DMS53 (cell line): ENCODE measurements at regions not wholly inside any gene's neighbourhood (a gene's known extent, or its start where the extent isn't known, plus 50 kb on each side); places are given as distances from the start of the nearest gene placed in this dataset.
"Not testable (repeated sequence)": the region's sequence is repeated elsewhere in the genome, so short reads cannot be mapped to it uniquely, and the experiment has no call there.

Experiments
- DNase-seq: peaks from one replicate; lab custom pipeline; 2025; lab: John Stamatoyannopoulos, UW

DNA sequence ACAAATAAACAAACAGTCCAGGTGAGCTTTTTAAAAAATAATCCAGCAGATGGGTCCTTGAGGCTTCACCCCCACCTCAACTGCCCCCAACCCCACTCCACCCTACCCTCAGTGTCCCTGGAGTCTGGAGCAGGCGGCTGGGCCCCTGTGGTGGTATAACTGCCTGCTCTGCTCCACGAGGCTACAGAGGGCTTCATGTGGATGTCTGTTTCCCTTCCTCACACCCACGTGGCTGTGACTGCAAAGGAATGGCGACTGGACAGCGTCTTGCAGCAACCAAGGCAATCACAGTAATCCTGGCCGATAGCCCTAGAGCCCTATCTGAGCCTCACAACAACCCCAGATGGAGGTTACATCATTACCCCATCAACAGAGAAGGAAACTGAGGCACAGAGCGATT is 76.5 kb downstream of the SLC2A10 start:
- DNase-seq, result no peak

DNA sequence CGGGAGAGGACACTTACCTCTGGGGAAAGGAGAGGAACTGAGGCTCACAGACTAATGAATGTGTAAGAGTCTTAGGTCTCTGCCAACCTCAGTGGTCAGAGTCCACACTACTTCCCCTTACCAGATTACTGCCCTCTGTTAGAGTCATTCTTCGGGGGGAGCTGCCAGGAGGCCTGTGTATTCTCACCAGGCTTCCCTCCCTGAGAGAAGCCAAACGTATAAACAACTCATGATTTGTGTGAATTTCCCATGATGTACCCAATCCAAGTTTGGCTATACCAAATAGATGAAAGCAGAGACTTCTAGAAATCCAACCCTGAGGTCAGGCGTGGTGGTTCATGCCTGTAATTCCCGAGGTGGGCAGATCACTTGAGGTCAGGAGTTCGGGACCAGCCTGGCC is 77.1 kb downstream of the SLC2A10 start:
- DNase-seq, result no peak

DNA sequence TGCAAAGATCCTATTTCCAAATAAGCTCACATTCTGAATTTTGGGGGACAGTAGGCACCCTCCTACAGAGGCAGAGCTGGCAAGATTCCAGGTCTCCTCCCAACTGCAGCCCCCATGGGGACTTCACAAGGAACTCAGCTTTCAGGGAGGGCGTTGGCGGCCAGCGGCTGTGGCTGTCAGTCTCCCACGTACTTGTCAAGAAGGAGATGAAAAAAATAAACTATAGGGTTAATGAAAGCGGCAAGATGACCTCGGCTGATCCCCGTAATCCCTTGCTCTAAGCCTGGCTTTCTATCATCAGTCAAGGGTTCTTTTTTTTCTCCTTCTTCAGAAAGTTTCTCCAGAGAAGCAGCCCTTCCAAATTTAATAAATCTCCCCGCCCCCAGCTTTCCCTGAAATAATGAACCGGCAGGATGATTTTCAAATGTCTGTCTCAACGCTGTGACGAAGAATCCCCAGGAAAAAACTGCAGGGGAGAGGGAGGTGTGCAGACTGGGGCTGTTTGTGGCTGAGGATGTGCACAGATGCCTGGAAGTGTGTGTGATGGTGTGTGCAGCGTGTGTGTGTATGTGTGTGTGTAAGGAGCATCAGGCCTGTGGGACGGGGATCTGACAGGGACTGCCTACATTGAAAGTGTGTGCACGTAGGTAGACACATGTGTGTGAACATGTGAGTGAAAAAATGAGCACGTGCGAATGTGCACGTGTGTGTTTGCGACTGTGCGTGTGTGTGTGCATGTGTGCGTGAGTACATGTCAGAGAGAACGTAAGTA is 78.7 kb downstream of the SLC2A10 start:
- DNase-seq, result no peak

DNA sequence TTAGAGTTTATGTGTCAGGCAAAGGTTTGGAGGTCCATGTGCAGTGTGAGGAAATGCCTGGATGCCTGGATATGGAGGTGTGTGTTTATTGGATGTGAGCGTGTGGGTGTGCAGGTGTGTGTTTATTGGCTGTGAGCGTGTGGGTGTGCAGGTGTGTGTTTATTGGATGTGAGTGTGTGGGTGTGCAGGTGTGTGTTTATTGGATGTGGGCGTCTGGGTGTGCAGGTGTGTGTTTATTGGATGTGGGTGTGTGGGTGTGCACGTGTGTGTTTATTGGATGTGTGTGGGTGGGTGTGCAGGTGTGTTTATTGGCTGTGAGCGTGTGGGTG is 79.3 kb downstream of the SLC2A10 start:
- DNase-seq, result not testable (repeated sequence)

DNA sequence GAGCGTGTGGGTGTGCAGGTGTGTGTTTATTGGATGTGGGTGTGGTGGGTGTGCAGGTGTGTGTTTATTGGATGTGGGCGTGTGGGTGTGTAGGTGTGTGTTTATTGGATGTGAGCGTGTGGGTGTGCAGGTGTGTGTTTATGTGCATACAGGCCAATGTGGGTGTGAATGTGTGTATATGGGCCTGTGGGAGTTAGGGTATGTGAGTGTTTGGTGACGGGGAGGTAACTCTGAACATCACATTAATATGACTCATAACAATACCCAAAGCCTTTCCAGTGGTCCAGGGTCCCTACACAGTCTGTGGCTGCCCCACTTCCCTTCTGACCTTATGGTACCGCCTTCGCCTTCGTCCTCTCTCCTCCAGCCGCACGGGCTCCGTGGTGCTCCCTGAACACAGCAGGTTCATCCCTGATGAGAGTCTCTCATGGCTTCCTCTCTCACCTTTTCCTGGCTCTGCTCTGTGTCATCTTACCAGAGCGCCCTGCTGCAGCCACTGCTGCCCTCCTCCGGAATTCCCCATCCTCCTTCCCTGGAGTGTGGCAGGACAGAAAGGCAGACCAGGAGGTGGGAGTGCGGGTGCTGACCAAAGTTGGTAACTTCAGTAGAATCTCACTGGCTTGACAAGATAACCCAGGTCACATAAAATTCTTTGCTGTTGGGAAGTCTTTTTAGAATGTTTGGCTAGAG is 80.0 kb downstream of the SLC2A10 start:
- DNase-seq, result peak; percentile 20

DNA sequence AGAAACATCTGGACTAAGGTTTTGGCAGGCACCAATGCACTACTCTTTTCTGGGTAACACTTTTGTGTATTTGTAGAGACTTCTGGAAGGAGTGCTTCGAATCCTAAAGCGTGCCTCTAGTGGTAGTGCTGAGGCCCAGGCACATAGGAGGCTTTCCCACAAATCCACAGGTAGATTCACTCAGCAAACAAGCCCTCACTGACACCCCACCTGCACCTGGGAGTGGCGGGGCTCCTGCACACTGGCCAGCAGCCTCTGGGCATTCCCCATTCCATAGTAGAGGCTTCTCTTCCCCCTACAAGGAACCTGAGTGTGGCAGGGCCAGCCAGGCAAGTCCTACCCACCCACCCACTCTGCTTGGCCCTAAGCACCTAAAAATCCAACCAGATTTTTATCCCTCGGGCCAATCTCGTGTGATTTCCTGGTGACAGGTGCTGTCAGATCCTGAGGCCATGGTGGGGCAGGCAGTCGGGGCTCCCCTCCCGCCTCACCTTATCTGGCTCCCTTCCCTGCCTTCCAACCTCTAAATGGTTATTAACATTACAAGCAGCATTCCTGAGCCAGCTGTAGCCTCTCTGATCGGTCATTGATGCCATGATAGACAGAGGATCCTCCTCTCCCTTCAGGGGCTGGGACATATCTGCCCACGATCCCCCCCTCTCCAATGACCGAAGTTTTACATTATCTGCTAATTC is 82.4 kb downstream of the SLC2A10 start:
- no peak for DNase-seq

DNA sequence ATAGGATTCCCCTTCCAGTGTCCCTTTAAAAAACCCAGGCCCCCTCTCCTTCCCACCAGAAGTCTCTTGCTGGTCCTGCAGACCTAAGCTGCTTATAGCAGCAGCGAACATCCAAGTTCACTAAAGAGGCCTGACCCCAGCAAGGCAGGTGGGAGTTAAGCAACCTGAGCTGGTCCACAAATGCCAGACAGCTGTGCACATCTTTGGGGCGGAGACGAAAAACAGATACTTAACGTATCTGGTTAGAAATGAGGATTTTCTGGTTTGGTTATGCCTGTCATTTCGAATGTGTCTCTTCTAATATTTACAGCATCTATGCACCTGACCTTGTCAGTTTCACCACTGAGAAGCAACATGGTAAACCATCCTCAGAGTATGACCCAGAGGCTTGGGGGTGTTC is 87.8 kb downstream of the SLC2A10 start:
- no peak for DNase-seq

DNA sequence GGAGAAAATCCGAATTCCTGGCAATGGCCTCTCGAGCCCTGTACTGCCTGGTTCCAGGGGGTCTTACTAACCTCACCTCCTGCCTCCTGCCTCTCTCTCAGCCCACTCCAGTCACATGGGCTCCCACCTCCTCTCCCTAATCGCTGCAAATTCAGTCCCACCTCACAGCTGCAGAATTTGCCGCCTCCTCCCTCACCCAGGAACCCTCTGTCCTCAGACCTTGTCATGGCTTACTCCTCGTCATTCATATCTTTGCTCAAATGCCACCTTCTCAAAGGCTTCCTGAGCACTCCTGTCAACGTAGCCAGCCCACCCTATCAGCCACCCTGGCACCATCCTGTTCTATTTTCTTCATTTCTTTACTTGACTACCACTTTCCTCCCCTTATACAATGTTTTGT is 89.0 kb downstream of the SLC2A10 start:
- no peak for DNase-seq

DNA sequence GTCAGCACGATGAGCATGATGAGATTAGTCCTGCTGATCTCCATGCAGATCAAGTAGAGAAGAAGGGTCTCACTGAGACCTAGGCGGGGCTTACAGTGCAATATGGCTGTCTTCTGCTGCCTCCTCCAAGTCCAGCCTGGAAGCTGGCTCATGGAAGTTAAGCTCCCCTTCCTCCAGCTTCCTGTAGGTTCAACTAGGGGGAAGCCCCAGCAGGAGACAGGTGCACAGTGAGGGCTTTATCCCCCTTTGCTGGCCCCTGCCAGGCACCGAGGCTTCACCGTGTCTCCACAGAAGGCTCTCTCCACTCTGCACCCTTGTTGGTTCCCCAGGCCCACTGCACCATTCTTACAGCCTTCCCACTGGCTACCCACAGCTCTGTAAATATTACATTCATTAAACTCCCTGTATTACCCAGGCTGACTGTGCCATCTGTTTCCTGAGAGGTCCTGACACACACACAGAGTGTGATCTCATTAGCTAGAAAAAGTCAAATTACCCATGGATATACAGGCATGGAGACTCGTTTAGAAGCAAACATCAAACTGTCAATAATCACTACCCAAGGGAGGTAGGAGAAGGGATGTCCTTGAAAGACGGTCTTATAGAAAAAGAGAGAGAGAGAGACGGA is 90.4 kb downstream of the SLC2A10 start:
- DNase-seq, result peak; percentile 20

DNA sequence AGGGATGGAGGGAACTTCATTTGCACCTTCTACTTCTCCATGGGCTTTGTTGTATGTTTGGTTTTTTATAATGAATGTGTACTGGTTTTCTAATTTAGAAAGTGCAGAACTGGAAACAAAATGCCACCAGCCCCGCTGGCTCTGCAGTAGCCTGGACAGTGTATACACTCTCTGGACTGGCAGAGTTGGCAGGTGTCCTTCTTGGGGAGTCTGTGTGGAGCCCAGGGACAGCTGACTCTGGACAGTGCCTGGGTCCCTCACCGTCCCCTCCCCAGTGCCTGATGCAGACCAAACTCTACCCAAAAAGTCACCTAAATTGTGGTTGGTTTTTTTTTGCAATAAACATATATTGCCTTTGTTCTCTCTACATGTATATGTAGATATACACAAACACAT is 91.0 kb downstream of the SLC2A10 start:
- no peak for DNase-seq

DNA sequence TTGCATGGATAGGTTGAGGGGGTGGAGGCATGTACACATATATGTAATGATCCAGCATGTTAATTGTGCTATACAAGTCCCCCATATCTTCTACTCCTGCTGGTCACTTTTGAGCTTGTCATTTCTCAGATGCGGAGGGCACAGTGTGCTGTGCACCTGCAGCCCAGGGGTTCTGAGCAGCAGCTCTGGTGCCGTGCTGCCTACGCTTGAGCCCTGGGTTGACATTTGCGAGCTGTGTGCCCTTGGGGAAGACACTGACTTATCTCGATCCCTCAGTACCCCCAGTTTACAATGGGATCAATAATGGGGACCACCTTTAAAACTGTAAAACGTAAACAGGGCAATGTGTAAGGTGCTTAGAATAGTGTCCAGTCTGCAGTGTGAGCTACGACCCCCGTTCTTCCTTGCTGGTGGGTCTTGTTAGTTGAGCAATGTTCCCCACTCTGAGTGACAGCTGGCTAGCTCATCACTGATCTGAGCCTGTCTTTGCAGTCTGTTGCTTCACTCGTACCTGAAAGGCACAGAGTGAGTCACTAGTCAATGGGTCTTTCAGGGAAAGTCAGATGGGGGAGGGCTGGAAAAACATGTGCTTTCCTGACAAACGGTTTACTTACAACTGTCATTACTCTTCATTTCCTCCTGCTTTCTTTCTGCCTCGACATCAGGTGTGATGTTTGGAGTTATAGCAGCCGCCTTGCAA is 91.7 kb downstream of the SLC2A10 start:
- peak; percentile 41 for DNase-seq

DNA sequence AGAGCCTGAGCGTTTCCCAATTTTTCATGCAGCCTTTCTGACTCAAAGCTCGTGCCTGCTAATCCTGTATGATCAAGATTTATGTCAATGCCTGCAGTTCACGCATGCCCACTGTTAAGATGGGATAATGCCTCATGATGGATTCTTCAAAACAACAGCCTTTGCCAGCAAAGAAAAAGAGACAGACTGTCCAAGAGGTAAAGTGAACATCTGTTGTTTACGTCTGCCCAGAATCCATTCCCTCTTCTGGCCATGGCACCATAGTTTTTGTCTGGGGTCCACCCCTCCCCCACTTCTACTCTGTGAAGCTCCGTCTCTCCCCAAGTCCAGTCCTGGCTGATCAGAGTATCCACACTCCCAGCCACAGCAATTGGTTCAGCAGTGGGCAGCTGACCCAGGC is 91.9 kb upstream of the EYA2 start:
- DNase-seq, result no peak

DNA sequence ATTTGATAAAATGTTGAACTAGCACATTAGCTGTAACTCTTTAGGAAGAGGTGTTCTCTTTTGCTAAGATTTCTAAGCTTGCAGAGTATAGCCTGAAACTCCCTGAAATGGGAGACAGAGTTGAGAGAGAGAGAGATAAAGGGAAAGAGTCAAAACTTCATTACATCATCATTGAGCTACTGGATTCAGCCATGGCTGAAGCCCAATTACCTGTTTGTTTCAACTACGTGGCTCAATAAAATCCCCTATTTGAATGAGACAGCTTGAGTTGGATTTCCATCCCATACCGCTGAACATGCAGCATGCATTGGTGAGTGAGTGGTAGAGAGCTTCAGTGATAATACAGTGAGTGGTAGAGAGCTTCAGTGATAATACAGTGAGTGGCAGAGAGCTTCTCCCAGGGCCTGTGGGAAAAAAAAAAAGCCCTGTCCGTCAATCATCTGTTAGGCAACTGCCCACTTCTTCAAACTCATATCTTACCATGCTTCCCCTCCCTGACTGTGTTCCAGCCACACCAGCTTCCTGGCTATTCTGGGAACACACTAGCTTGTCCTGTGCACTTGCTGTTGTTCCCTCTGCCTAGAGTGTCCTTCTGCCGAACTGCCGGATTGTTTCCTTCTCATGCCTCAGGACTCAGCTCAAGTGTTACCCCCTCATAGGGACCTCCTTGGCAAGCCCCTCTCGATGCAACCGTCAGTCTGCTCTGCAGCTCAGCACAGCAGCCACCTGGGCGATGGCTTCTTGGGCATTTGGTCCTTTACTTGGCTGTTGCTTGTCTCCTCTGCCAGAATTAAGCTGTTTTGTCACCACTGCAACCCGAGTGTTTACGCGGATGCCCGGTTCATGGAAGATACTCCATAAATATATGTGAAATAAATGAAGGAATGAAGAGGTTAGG is 91.3 kb upstream of the EYA2 start:
- no peak for DNase-seq

DNA sequence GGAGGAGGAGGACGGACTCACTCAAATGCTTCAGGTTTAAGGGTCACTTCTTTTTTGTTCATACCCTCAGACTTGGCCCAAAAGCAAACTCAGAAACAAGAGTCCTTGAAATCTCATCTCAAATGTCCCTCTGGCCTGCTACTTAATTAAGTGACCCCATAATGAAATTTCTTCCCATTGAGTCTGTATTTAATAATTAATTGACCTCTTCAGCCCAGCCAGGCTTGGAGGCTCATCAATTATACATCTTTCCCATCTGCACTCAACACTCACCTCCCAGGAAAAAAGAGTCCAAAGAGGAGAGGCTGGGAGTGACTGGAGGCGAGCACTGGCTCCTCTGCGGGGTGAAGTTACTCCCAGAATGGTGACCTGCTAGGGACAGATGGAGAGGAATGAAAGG is 90.5 kb upstream of the EYA2 start:
- no peak for DNase-seq

DNA sequence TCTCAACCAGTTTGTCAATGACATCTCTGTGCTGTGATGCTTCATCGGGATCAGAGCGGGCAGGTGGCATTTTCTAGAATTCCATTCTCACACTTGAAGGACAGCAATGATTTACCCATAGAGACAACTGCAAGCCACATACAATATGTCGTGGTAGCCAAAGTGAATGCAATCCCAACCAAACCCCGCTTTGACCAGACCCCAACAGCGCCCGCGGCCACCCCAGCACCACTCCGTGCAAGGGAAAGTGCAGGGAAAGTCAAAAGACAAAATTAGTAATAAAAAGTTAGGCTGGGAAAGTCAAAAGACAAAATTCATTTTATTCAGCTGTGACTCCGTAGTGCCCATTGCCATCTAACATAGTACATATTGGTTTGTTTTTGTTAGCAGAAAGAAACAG is 88.8 kb upstream of the EYA2 start:
- DNase-seq, result no peak

DNA sequence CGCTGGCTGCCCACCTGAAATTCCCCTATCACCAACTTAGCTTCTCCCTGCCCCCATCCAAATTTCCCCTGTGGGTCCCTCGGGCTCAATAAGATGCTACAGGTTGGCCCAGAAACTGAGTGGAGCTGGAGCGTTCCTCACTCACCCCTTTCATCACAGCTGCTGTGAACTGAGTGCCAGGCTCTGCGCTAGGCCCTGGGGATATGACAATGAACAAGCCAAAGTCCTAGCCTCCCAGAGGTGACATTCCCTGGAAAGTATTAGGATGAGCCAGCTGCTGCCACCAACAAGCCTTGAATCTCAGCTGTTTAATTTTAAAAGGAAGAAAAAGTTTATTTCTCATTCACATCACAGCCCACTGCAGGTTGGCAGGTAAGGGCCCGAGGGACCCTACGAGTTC is 86.6 kb upstream of the EYA2 start:
- no peak for DNase-seq

DNA sequence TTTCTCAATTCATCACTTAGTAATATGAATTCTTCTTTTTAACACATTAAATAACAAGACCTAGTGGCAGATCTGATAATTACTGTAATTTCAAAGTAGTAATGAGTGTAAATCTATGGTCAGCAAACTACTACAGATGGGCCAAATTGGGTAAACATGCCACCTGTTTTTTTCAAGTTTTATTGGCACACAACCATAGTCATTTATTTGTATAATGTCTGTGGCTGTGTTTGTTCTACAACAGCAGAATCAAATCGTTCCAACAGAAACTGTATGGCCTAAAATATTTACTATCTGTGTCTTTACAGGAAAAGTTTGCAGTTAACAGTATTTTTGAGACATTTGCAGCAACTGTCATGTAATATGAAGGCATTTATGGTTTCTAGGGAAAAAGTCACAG is 86.1 kb upstream of the EYA2 start:
- peak; percentile 65 for DNase-seq

DNA sequence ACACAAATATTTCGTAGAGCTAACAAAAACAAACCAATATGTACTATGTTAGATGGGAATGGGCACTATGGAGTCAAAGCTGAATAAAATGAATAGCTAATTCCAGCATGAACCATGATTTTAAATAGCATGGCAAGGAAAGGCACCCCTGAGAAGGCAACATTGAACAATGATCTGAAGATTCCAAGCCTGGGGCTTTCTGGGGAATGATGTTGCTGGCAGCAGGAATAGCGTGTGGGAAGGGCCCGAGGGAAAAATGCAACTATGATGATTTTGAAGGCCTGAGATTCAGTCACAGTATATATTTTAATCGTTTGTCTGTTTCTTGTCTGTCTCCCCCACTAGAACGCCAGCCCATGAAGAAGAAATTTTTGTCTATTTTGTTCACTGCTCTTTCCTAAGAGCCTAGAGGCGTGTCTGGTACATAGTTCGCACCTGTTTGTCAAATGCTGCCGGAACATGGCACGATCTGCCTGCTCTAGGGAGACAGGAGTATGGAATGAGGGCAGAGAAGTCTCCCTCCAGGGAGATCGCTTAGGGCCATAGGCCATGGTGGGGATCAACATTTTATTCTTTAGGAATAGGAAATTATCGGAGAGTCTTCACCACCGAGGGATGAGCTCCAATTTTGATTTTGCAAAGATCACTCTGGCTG is 84.8 kb upstream of the EYA2 start:
- no peak for DNase-seq

DNA sequence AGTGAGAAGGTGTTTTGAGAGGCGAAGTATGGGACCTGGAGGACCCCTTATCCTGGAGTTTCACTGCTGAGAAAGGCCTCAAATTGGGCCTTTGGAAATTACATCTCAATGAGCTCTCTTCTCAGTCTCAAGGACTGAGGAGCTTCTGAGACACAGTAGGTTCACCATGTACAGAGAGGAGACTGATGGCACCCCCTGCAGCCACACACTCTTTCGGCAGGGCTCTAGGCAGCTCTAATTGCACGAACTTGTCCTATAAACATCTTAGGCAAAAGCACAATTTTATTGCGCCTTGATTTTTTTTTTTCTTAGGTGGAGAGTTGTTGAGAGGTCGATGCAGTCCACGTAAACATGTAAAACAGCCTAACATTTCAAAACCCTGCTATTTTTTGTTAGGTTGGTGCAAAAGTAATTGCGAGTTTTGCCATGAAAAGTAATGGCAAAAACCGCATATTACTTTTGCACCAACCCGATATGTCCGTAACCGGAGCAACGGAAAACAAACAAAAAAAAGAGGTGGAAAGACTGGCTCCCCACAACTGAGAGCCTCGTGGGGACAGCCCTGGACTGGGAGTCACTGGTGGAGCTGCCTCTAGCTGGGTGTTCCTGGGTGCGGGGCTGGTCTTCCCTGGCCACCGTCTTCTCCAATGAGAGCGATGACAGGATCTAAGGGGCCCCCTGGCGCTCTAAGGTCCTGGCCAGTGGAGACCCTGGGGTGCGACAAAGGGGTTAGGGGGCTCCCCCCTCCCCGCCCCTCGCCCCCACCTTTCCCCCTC is 84.0 kb upstream of the EYA2 start:
- peak; percentile 63 for DNase-seq
